ENCODE measurements at regions not wholly inside any gene's neighbourhood (a gene's known extent, or its start where the extent isn't known, plus 50 kb on each side); places are given as distances from the start of the nearest gene placed in this dataset.
"Not testable (repeated sequence)": the region's sequence is repeated elsewhere in the genome, so short reads cannot be mapped to it uniquely, and the experiment has no call there.

- FAIRE-seq, result no peak
Observed at GRCh38 chr6:170006900-170007467, 255.6 kb downstream of the ERMARD start.

- FAIRE-seq, result no peak
Observed at GRCh38 chr6:170006071-170006899, 254.9 kb downstream of the ERMARD start.

GRCh38 chr6:170005665-170006064 is 254.2 kb downstream of the ERMARD start:
- no peak for FAIRE-seq

- no peak for FAIRE-seq
Observed at GRCh38 chr6:170004585-170005210, 253.3 kb downstream of the ERMARD start.

- FAIRE-seq, result no peak
Observed at GRCh38 chr6:170003451-170004160, 252.2 kb downstream of the ERMARD start.

- FAIRE-seq, result no peak
Observed at GRCh38 chr6:170003027-170003426, 251.6 kb downstream of the ERMARD start.

GRCh38 chr6:170001782-170002181 is 250.4 kb downstream of the ERMARD start:
- not testable (repeated sequence) for FAIRE-seq

- FAIRE-seq, result no peak
Observed at GRCh38 chr6:170000071-170000843, 248.8 kb downstream of the ERMARD start.

- no peak for FAIRE-seq
Observed at GRCh38 chr6:169999367-169999766, 247.9 kb downstream of the ERMARD start.

- FAIRE-seq, result no peak
Observed at GRCh38 chr6:169998457-169998856, 247.0 kb downstream of the ERMARD start.

- no peak for FAIRE-seq
Observed at GRCh38 chr6:169997930-169998218, 246.5 kb downstream of the ERMARD start.

GRCh38 chr6:169997187-169997929 is 245.9 kb downstream of the ERMARD start:
- FAIRE-seq, result no peak

GRCh38 chr6:169996378-169997051 is 245.1 kb downstream of the ERMARD start:
- FAIRE-seq, result no peak

GRCh38 chr6:169994739-169995138 is 243.3 kb downstream of the ERMARD start:
- no peak for FAIRE-seq

- no peak for FAIRE-seq
Observed at GRCh38 chr6:169993861-169994481, 242.5 kb downstream of the ERMARD start.

- no peak for FAIRE-seq
Observed at GRCh38 chr6:169991913-169992312, 240.5 kb downstream of the ERMARD start.

GRCh38 chr6:169991031-169991390 is 239.6 kb downstream of the ERMARD start:
- no peak for FAIRE-seq

GRCh38 chr6:169990095-169991030 is 238.9 kb downstream of the ERMARD start:
- FAIRE-seq, result no peak

GRCh38 chr6:169989594-169989993 is 238.2 kb downstream of the ERMARD start:
- no peak for FAIRE-seq
